ENCODE measurements at regions not wholly inside any gene's neighbourhood (a gene's known extent, or its start where the extent isn't known, plus 50 kb on each side); places are given as distances from the start of the nearest gene placed in this dataset.
"Not testable (repeated sequence)": the region's sequence is repeated elsewhere in the genome, so short reads cannot be mapped to it uniquely, and the experiment has no call there.

DNA sequence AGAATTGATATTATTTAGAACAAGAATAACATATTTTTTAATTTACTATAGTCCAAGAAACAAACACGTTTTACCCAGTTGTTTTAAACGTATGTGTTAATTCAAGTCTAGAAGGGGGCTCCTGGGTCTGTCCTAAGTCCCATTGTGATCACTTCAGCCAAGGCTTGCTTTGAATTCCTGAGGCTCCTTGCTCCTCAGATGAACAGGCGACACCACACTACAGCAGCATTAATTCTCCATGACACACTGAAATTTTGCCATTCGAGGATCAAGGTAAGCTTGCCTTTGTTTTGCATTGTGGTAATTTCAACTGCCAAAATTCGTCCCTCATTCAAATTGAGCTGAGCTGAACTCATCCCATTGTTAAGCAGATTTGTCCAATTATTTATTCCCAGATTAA lies 1442.6 kb downstream of the SLITRK5 start:
- H3K4me3 ChIP-seq (ENCODE audit: low read length): no peak overlapping the region
- no peaks in the 10 kb centered on the region for H3K9me3 ChIP-seq (ENCODE audit: low read depth, low read length)
- H3K4me1 ChIP-seq (ENCODE audit: insufficient read depth, low read length): no peaks in the 10 kb centered on the region
- H3K27me3 ChIP-seq (ENCODE audit: insufficient read depth, low read length): no peaks in the 10 kb centered on the region

DNA sequence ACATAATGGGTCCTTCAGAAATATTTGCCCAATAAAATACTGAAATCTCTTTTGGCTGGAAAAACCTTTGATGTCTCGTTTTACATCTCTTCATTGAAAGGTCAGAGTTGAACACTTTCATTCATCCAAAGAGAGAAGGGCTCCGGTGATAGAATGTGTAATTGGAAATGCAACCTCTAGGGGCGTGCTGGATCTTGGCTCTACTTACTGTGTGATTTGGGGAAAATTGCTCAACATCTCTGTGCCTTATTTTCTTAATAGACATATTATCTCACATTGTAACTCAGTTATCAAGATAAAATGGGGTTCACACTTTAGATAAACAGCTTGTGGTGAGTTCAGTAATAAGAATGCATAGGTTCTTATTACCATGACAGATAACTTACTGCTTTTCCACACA lies 1444.1 kb downstream of the SLITRK5 start:
- H3K27me3 ChIP-seq (ENCODE audit: insufficient read depth, low read length): no peaks in the 10 kb centered on the region
- no peaks in the 10 kb centered on the region for H3K9me3 ChIP-seq (ENCODE audit: low read depth, low read length)
- H3K4me3 ChIP-seq (ENCODE audit: low read length): no peak overlapping the region
- H3K4me1 ChIP-seq (ENCODE audit: insufficient read depth, low read length): no peaks in the 10 kb centered on the region

DNA sequence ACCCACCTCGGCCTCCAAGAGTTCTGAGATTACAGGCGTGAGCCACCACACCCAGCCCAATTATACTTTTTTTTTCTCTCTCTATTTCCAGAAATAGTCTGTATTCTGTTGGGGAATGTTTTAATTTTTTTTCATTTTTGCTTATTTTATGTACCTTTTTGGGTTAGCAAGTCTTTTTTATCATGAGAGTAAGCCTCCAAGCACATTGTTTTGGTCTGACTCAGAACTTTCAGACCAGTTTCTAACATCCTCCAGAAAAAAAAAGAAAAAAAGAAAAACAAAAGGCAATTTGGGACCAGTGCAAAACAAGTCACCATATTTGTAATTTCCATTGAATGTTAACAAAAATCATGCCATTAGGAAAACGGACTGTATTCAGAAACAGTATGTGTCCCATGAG lies 1465.5 kb downstream of the SLITRK5 start:
- no peak overlapping the region for H3K4me3 ChIP-seq (ENCODE audit: low read length)
- no peaks in the 10 kb centered on the region for H3K4me1 ChIP-seq (ENCODE audit: insufficient read depth, low read length)
- no peaks in the 10 kb centered on the region for H3K9me3 ChIP-seq (ENCODE audit: low read depth, low read length)
- H3K27me3 ChIP-seq (ENCODE audit: insufficient read depth, low read length): no peaks in the 10 kb centered on the region

DNA sequence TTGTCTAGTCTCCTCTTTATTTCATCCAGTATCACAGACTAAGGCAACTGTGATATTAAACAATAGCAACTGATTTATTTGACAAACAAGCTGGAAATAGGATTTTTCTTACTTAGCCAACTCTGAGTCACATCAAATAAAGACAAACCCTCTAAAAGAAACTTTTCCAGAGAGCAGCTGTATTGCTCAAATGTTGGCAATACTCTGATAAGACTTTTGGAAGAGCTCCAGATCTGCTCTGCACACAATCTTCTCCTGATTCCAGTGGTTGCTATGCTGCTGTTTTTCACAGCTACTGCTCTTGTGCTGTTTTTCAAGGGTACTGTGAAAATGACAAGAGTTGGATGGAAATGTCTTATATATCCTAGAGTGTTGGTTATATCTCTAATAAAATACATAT lies 1479.2 kb downstream of the SLITRK5 start:
- Histone ChIP-seq H3K27me3 (ENCODE audit: insufficient read depth, low read length) (no peaks in the 10 kb centered on the region), H3K4me3 (ENCODE audit: low read length) (no peak overlapping the region), H3K4me1 (ENCODE audit: insufficient read depth, low read length) (no peaks in the 10 kb centered on the region), H3K9me3 (ENCODE audit: low read depth, low read length) (peaks cover 9% of the 10 kb centered on the region)

DNA sequence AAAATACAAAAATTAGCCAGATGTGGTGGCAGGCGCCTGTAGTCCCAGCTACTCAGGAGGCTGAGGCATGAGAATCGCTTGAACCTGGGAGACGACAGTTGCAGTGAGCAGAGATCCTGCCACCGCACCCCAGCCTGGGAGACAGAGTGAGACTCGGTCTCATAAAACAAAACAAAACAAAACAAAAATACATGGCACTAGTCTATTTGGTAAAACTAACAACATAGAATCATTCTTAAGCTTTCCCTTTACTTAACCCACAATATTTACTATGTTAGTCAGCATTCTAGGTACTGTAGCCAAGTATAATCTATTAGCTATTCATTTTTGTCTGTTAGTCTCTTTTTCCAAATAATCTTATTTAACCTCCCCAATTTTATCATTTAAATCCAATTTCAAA lies 1482.8 kb downstream of the SLITRK5 start:
- Histone ChIP-seq H3K4me1 (ENCODE audit: insufficient read depth, low read length) (no peaks in the 10 kb centered on the region), H3K4me3 (ENCODE audit: low read length) (no peak overlapping the region), H3K27me3 (ENCODE audit: insufficient read depth, low read length) (no peaks in the 10 kb centered on the region), H3K9me3 (ENCODE audit: low read depth, low read length) (peaks cover 5% of the 10 kb centered on the region)

DNA sequence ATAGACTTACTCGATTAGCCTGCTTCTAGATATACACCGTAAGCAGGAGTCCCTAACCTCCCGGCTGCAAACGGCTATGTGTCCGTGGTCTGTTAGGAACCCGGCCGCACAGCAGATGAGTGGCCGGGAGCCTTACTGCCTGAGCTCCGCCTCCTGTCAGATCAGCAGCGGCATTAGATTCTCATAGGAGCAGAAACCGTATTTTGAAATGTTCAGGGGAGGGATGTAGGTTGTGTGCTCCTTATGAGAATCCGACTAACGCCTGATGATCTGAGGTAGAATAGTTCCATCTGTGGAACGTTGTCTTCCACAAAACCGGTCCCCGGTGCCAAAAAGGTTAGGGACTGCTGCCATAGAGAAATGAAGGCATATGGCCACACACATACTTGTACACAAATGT lies 1491.9 kb downstream of the SLITRK5 start:
- peaks cover 9% of the 10 kb centered on the region for H3K9me3 ChIP-seq (ENCODE audit: low read depth, low read length)
- H3K4me3 ChIP-seq (ENCODE audit: low read length): no peak overlapping the region
- no peaks in the 10 kb centered on the region for H3K4me1 ChIP-seq (ENCODE audit: insufficient read depth, low read length)
- no peaks in the 10 kb centered on the region for H3K27me3 ChIP-seq (ENCODE audit: insufficient read depth, low read length)

DNA sequence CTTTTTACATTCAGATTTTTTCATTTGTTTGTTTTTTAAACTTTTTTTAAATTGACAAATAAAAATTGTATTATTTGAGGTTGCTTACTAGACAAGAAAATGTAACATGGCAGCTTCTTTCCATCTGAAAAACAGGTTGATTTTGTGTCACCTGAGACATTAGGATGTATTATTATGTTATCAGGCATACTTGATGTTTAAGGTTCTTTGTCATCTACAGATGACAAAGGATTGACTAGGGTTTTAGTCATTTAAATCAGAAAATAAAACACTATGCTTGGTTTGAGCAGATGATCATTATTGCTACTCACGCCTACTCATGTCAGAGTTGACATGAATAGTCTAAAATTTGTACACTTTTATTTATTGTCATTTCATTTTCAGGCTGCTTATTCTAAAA lies 1494.5 kb downstream of the SLITRK5 start:
- Histone ChIP-seq H3K4me1 (ENCODE audit: insufficient read depth, low read length) (no peaks in the 10 kb centered on the region), H3K4me3 (ENCODE audit: low read length) (no peak overlapping the region), H3K9me3 (ENCODE audit: low read depth, low read length) (peaks cover 9% of the 10 kb centered on the region), H3K27me3 (ENCODE audit: insufficient read depth, low read length) (no peaks in the 10 kb centered on the region)

DNA sequence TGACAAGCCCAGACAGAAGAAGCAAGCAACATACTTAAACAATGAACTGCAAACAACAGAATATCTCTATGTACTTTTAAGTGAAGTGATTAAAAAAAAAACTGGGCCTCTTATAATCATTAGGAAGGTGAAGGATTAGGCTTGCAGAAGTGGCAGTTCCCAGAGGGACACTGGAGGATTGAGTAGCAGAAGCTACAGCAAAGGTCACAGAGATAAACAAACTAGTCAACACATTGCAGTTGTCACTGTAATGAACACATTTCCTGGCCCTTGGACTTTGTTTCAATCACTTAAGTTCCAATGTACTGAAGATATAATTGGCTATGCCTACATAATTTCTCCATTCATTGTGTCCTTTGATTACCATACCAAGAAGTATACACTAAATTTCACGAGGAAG lies 1498.8 kb downstream of the SLITRK5 start:
- Histone ChIP-seq H3K9me3 (ENCODE audit: low read depth, low read length) (peaks cover 9% of the 10 kb centered on the region), H3K4me1 (ENCODE audit: insufficient read depth, low read length) (no peaks in the 10 kb centered on the region), H3K4me3 (ENCODE audit: low read length) (no peak overlapping the region), H3K27me3 (ENCODE audit: insufficient read depth, low read length) (no peaks in the 10 kb centered on the region)

DNA sequence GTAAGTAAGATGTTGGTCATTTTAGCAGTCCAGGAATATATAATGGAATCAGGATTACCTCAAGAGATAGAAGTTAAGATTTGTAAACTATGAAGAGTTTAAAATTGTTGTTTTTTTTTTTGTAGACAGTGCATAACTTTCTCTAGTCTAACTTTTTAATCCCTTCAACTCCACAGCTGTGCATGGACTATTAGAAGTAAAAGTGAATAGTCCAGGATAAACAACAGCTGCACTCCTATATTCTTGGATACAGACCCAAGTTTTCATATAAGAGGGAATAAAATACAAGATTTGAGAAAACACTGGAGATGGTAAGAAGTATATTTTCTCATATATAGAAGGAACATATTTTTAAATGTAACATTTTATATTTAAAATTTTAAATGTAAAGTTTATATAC lies 1509.9 kb downstream of the SLITRK5 start:
- Histone ChIP-seq H3K9me3 (ENCODE audit: low read depth, low read length) (peaks cover 8% of the 10 kb centered on the region), H3K4me1 (ENCODE audit: insufficient read depth, low read length) (no peaks in the 10 kb centered on the region), H3K27me3 (ENCODE audit: insufficient read depth, low read length) (no peaks in the 10 kb centered on the region), H3K4me3 (ENCODE audit: low read length) (no peak overlapping the region)

DNA sequence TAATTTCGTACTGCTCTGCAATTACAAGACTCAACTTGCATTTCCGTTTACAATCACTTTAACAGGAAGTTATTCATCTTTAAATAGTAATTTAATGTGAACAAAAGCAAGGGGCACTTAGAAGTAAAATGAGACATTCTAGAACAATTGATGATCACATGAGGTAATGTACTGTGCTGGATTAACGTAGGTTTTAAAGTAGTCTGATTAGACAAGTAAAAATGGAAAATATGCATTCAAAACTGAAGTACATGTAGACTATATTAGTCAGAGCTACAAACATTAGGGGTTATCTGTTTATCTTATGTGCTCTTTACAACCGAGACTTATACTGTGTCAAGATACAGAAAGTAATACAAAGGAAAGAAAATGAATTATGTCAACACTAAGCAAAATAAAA lies 1528.0 kb downstream of the SLITRK5 start:
- H3K9me3 ChIP-seq (ENCODE audit: low read depth, low read length): no peaks in the 10 kb centered on the region
- H3K27me3 ChIP-seq (ENCODE audit: insufficient read depth, low read length): no peaks in the 10 kb centered on the region
- no peak overlapping the region for H3K4me3 ChIP-seq (ENCODE audit: low read length)
- H3K4me1 ChIP-seq (ENCODE audit: insufficient read depth, low read length): no peaks in the 10 kb centered on the region

DNA sequence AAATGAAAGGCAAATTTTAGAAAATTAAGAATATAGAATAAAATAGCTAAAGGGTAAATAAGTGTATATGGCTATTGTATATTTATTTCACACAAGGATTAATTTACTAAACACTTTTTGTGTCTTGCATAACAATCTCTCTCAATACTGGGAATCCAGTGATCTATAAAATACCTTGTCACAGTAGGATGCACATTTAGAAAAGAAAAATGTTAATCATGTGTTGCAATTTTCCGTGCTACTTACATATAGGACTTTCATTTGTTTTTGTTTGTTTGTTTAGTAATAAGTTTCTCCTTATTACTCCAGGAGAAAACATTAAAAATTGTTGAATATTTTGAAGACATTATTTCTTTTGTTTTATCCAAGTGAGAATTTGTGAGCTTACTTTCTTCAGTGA lies 1533.3 kb downstream of the SLITRK5 start:
- H3K4me3 ChIP-seq (ENCODE audit: low read length): no peak overlapping the region
- no peaks in the 10 kb centered on the region for H3K4me1 ChIP-seq (ENCODE audit: insufficient read depth, low read length)
- H3K9me3 ChIP-seq (ENCODE audit: low read depth, low read length): no peaks in the 10 kb centered on the region
- H3K27me3 ChIP-seq (ENCODE audit: insufficient read depth, low read length): no peaks in the 10 kb centered on the region

DNA sequence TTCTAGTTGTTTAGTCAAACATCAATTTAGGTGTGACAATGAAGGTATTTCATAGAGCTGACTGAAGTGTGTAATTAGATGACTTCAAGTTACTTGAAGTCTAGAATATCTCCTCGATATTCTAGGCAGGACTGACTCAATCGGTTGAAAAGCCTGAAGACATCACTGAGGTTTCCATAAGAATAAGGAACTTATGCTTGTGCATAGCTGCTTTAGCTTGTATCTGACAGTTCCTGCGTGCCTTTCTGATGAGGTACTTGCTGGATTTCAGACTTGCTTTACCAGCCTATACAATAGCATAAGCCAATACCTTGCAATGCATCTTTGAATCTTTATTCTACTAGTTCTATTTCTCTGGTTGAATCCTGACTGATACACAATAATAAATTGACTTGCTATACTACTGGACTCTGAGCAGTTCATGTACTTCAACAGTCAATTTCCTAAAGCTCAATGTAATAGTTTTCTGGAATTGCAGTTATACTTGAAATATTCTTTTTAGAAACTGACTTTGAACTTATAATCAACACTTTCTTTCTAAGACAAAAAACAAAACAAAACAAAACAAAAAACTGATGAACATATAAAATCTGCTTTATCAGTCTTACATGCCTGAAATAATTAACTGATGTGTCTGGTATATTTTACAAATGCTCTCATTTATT lies 1534.8 kb downstream of the SLITRK5 start:
- Histone ChIP-seq H3K9me3 (ENCODE audit: low read depth, low read length) (no peaks in the 10 kb centered on the region), H3K4me1 (ENCODE audit: insufficient read depth, low read length) (no peaks in the 10 kb centered on the region), H3K27me3 (ENCODE audit: insufficient read depth, low read length) (no peaks in the 10 kb centered on the region), H3K4me3 (ENCODE audit: low read length) (no peak overlapping the region)

DNA sequence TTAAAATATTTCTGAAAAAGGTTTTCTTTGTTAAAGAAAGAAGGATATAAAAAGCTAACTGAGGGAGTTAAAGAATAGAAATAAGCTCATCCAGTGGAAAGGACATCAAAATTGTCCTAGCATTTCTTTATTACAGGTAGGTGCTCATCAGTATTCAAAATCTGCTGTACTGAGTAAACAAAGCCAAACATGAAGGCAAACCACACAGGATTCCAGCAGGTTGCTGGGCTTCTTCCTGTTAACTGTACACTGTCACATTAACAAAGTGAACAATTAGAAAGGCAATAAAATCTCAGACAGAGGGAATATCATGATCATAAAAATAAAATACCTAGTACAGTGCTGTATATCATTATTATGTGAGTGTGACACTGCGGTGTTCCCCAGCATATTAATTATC lies 1541.0 kb downstream of the SLITRK5 start:
- H3K27me3 ChIP-seq (ENCODE audit: insufficient read depth, low read length): no peaks in the 10 kb centered on the region
- no peaks in the 10 kb centered on the region for H3K9me3 ChIP-seq (ENCODE audit: low read depth, low read length)
- H3K4me3 ChIP-seq (ENCODE audit: low read length): no peak overlapping the region
- no peaks in the 10 kb centered on the region for H3K4me1 ChIP-seq (ENCODE audit: insufficient read depth, low read length)

DNA sequence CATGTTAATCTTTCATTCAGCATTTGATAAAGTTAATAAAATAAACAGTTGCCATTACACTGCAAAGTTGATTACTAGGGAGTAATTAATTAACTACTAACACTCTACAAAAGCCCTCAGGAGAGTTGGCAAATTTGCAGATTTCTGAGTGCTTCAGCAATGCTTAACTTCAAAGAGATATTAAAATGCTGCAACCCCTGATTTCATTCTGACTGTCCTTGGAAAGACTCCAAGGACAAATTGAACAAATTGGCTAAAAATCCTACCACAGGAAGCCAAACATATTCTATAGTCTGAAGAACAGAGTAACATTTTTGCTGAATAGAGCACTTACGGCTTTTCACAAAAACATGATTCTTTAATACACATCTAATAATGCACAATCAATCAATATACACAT lies 1543.0 kb downstream of the SLITRK5 start:
- H3K4me1 ChIP-seq (ENCODE audit: insufficient read depth, low read length): no peaks in the 10 kb centered on the region
- no peaks in the 10 kb centered on the region for H3K27me3 ChIP-seq (ENCODE audit: insufficient read depth, low read length)
- H3K4me3 ChIP-seq (ENCODE audit: low read length): no peak overlapping the region
- H3K9me3 ChIP-seq (ENCODE audit: low read depth, low read length): no peaks in the 10 kb centered on the region

DNA sequence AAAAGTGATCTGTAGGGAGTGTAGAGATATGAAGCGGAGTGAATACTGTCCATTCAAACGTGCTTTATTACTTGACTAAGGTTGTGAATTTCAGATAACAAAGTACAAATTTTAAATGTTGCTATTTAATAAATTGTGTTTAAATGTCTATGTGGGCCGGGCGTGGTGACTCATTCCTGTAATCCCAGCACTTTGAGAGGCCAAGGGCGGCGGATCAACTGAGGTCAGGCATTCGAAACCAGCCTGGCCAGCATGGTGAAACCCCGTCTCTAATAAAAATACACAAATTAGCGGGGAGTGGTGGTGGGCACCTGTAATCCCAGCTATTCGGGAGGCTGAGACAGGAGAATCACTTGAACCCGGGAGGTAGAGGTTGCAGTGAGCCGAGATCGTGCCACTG lies 1544.1 kb downstream of the SLITRK5 start:
- H3K4me3 ChIP-seq (ENCODE audit: low read length); H3K9me3 ChIP-seq (ENCODE audit: low read depth, low read length); H3K4me1 ChIP-seq (ENCODE audit: insufficient read depth, low read length); H3K27me3 ChIP-seq (ENCODE audit: insufficient read depth, low read length): not testable (repeated sequence)

DNA sequence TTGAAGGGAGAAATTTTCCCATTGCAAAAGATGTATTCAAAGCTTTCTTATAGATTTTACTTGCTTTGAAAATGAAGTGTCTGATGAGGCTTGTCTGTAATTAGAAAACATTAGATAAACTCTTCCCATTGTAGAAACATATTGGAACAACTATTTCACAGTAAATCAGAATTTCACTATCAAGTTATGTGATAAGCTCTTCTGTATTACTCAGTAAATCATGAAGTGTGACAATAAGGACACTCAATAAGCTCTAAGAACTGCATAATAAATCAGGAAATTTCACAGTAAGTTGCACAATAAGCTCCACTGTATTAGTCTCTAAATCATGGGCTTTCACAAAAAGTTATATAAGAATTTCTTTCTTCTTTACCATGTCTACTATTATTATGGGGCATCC lies 1546.6 kb downstream of the SLITRK5 start:
- Histone ChIP-seq H3K9me3 (ENCODE audit: low read depth, low read length) (peaks cover 17% of the 10 kb centered on the region), H3K4me3 (ENCODE audit: low read length) (no peak overlapping the region), H3K27me3 (ENCODE audit: insufficient read depth, low read length) (no peaks in the 10 kb centered on the region), H3K4me1 (ENCODE audit: insufficient read depth, low read length) (no peaks in the 10 kb centered on the region)

Measured in mononuclear cell (primary cell).